ENCODE measurements at regions not wholly inside any gene's neighbourhood (a gene's known extent, or its start where the extent isn't known, plus 50 kb on each side); places are given as distances from the start of the nearest gene placed in this dataset.

DNA sequence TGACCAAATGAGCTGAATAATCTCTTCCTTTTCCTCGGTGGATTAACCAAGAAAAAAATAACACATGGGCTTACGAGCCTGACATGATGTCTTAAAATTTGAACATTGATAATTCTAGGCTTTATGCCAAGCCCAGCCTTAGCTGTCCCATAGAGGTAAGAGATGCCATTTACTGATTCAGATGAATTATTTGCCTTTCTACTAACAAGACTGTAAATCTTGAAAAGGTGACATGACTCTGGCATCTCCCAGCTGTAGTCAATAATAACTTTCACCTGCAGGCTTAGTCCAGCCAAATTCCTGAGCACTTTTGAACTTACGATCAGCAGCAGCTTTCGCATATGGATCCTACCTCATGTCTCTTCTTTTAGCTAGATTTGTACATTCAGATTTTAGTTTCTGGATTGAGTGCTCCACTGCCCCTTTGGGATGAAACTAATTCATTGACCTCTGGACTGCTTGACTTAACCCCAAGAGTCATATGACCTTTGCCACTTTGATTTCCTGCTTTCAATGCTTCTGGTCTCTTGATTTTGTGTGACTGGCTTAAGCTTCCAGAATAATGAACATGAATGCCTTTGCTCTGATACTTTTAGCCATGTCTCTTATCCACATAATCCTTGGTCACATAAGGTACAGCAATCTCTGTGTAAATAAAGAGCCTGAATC is 876.4 kb upstream of the SLIT2 start:
- ATAC-seq, result no peak
- TF ChIP-seq ZNF8 (CRISPR knock-in tag; IDR thresholded peaks at IDR 0.05), result no peak
- TF ChIP-seq SNAI2 (CRISPR knock-in tag; IDR thresholded peaks at IDR 0.05), result no peak
- no peak for TF ChIP-seq TOX (CRISPR knock-in tag; IDR thresholded peaks at IDR 0.05; ENCODE audit: borderline replicate concordance)
- TF ChIP-seq BACH2 (CRISPR knock-in tag; IDR thresholded peaks at IDR 0.05; ENCODE audit: borderline replicate concordance), result no peak
- no peak for TF ChIP-seq OSR1 (CRISPR knock-in tag; IDR thresholded peaks at IDR 0.05)
- no peak for TF ChIP-seq RARB (CRISPR knock-in tag; IDR thresholded peaks at IDR 0.05)
- TF ChIP-seq ZFP30 (CRISPR knock-in tag; IDR thresholded peaks at IDR 0.05), result no peak
- TF ChIP-seq ZFP3 (CRISPR knock-in tag; IDR thresholded peaks at IDR 0.05), result no peak
- no peak for TF ChIP-seq ZNF70 (CRISPR knock-in tag; IDR thresholded peaks at IDR 0.05)
- no peak for TF ChIP-seq ISL1 (CRISPR knock-in tag; IDR thresholded peaks at IDR 0.05)
- TF ChIP-seq, protein P1, sequence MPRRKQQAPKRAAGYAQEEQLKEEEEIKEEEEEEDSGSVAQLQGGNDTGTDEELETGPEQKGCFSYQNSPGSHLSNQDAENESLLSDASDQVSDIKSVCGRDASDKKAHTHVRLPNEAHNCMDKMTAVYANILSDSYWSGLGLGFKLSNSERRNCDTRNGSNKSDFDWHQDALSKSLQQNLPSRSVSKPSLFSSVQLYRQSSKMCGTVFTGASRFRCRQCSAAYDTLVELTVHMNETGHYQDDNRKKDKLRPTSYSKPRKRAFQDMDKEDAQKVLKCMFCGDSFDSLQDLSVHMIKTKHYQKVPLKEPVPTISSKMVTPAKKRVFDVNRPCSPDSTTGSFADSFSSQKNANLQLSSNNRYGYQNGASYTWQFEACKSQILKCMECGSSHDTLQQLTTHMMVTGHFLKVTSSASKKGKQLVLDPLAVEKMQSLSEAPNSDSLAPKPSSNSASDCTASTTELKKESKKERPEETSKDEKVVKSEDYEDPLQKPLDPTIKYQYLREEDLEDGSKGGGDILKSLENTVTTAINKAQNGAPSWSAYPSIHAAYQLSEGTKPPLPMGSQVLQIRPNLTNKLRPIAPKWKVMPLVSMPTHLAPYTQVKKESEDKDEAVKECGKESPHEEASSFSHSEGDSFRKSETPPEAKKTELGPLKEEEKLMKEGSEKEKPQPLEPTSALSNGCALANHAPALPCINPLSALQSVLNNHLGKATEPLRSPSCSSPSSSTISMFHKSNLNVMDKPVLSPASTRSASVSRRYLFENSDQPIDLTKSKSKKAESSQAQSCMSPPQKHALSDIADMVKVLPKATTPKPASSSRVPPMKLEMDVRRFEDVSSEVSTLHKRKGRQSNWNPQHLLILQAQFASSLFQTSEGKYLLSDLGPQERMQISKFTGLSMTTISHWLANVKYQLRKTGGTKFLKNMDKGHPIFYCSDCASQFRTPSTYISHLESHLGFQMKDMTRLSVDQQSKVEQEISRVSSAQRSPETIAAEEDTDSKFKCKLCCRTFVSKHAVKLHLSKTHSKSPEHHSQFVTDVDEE (CRISPR knock-in tag; IDR thresholded peaks at IDR 0.05), result no peak
- no peak for TF ChIP-seq CSDC2 (CRISPR knock-in tag; IDR thresholded peaks at IDR 0.05)
- TF ChIP-seq PPARA (CRISPR knock-in tag; IDR thresholded peaks at IDR 0.05; ENCODE audit: borderline replicate concordance), result no peak
- TF ChIP-seq, protein P2, sequence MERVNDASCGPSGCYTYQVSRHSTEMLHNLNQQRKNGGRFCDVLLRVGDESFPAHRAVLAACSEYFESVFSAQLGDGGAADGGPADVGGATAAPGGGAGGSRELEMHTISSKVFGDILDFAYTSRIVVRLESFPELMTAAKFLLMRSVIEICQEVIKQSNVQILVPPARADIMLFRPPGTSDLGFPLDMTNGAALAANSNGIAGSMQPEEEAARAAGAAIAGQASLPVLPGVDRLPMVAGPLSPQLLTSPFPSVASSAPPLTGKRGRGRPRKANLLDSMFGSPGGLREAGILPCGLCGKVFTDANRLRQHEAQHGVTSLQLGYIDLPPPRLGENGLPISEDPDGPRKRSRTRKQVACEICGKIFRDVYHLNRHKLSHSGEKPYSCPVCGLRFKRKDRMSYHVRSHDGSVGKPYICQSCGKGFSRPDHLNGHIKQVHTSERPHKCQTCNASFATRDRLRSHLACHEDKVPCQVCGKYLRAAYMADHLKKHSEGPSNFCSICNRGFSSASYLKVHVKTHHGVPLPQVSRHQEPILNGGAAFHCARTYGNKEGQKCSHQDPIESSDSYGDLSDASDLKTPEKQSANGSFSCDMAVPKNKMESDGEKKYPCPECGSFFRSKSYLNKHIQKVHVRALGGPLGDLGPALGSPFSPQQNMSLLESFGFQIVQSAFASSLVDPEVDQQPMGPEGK (CRISPR knock-in tag; IDR thresholded peaks at IDR 0.05; ENCODE audit: borderline replicate concordance), result no peak

DNA sequence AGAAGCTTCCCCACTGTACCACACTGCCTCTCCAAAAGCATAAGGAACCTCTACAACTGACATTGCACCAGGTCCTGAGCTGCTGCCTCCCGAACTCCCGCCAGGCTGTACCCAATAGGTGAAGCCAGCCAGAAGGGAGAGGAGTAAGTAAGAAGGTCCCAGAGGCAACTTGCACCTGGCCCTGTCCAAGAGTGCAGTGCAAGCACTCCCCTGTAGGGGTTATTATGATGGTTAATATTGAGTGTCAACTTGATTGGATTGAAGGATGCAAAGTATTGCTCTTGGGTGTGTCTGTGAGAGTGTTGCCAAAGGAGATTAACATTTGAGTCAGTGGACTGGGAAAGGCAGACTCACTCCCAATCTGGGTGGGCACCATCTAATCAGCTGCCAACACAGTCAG is 879.3 kb upstream of the SLIT2 start:
- TF ChIP-seq ZNF70 (CRISPR knock-in tag; IDR thresholded peaks at IDR 0.05) (no peak), PPARA (CRISPR knock-in tag; IDR thresholded peaks at IDR 0.05; ENCODE audit: borderline replicate concordance) (no peak), TOX (CRISPR knock-in tag; IDR thresholded peaks at IDR 0.05; ENCODE audit: borderline replicate concordance) (no peak), OSR1 (CRISPR knock-in tag; IDR thresholded peaks at IDR 0.05) (no peak), SNAI2 (CRISPR knock-in tag; IDR thresholded peaks at IDR 0.05) (no peak), GLIS3 (CRISPR knock-in tag; IDR thresholded peaks at IDR 0.05) (no peak), ARNTL (CRISPR knock-in tag; IDR thresholded peaks at IDR 0.05; ENCODE audit: borderline replicate concordance, low read depth) (no peak), ZNF8 (CRISPR knock-in tag; IDR thresholded peaks at IDR 0.05) (no peak), ZFP3 (CRISPR knock-in tag; IDR thresholded peaks at IDR 0.05) (no peak)
- TF ChIP-seq, protein P3, sequence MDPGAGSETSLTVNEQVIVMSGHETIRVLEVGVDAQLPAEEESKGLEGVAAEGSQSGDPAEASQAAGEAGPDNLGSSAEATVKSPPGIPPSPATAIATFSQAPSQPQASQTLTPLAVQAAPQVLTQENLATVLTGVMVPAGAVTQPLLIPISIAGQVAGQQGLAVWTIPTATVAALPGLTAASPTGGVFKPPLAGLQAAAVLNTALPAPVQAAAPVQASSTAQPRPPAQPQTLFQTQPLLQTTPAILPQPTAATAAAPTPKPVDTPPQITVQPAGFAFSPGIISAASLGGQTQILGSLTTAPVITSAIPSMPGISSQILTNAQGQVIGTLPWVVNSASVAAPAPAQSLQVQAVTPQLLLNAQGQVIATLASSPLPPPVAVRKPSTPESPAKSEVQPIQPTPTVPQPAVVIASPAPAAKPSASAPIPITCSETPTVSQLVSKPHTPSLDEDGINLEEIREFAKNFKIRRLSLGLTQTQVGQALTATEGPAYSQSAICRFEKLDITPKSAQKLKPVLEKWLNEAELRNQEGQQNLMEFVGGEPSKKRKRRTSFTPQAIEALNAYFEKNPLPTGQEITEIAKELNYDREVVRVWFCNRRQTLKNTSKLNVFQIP (CRISPR knock-in tag; IDR thresholded peaks at IDR 0.05; ENCODE audit: borderline replicate concordance, low read depth), result no peak
- TF ChIP-seq, protein P4, sequence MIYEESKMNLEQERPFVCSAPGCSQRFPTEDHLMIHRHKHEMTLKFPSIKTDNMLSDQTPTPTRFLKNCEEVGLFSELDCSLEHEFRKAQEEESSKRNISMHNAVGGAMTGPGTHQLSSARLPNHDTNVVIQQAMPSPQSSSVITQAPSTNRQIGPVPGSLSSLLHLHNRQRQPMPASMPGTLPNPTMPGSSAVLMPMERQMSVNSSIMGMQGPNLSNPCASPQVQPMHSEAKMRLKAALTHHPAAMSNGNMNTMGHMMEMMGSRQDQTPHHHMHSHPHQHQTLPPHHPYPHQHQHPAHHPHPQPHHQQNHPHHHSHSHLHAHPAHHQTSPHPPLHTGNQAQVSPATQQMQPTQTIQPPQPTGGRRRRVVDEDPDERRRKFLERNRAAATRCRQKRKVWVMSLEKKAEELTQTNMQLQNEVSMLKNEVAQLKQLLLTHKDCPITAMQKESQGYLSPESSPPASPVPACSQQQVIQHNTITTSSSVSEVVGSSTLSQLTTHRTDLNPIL (CRISPR knock-in tag; IDR thresholded peaks at IDR 0.05; ENCODE audit: low read depth), result no peak

DNA sequence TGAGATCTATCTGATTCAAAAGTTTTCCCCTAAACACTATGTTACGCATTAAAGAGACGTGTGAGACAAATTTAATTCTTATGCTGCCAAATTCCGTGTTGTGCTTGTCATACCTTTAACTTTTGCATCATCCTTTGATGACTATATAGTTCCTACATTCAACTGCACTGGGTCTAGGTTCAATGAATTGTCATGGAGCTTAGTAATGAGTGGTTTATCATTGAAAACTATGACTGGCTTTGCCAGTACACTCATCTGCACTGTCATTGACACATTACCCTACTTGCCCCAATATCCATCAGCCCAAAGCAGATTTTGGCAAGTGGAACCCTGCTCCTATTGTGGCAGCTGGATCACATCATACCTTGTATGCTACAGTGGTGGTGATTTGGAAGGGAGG is 882.9 kb upstream of the SLIT2 start:
- no peak for ATAC-seq
- no peak for TF ChIP-seq ESRRG (CRISPR knock-in tag; IDR thresholded peaks at IDR 0.05)
- TF ChIP-seq, protein P5, sequence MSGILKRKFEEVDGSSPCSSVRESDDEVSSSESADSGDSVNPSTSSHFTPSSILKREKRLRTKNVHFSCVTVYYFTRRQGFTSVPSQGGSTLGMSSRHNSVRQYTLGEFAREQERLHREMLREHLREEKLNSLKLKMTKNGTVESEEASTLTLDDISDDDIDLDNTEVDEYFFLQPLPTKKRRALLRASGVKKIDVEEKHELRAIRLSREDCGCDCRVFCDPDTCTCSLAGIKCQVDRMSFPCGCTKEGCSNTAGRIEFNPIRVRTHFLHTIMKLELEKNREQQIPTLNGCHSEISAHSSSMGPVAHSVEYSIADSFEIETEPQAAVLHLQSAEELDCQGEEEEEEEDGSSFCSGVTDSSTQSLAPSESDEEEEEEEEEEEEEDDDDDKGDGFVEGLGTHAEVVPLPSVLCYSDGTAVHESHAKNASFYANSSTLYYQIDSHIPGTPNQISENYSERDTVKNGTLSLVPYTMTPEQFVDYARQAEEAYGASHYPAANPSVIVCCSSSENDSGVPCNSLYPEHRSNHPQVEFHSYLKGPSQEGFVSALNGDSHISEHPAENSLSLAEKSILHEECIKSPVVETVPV (CRISPR knock-in tag; IDR thresholded peaks at IDR 0.05), result no peak
- no peak for TF ChIP-seq ZFP30 (CRISPR knock-in tag; IDR thresholded peaks at IDR 0.05)
- TF ChIP-seq TOX (CRISPR knock-in tag; IDR thresholded peaks at IDR 0.05; ENCODE audit: borderline replicate concordance), result no peak
- no peak for TF ChIP-seq CSDC2 (CRISPR knock-in tag; IDR thresholded peaks at IDR 0.05)

More for the DNA sequence above, 879.3 kb upstream of the SLIT2 start:
- ATAC-seq, result no peak

Data from SK-N-SH treated with all-trans-retinoic acid at 6 μM for 48 hours (cell line).